Fibroblast of pulmonary artery (primary cell): ENCODE measurements at regions not wholly inside any gene's neighbourhood (a gene's known extent, or its start where the extent isn't known, plus 50 kb on each side); places are given as distances from the start of the nearest gene placed in this dataset.
A peak's percentile ranks its signal among the peaks of the same experiment; 100 is the strongest.

Experiments
- DNase-seq: peaks from one replicate; pipeline ENCODE4 v3.0.0-alpha.2; 2010; ENCODE audit warnings: low read depth
- H3K4me3 ChIP-seq: replicated peaks from 2 replicates; pipeline ENCODE4 v1.5.1; 2011; ENCODE audit warnings: low read depth, mild to moderate bottlenecking, control low read depth, low read length, moderate library complexity
- CTCF ChIP-seq: IDR thresholded peaks from 2 replicates; pipeline ENCODE4 v1.5.1; 2011; ENCODE audit warnings: mild to moderate bottlenecking, control low read depth, low read length, inconsistent platforms; ENCODE audit errors: missing control alignments

- H3K4me3 ChIP-seq = no peak overlapping the region
- DNase-seq = no peak
- TF ChIP-seq CTCF = no peak
Observed at GRCh38 chr9:12060067-12060466, 633.1 kb upstream of the TYRP1 start.

GRCh38 chr9:12060811-12061210 is 632.4 kb upstream of the TYRP1 start:
- DNase-seq = no peak
- no peak overlapping the region for H3K4me3 ChIP-seq
- TF ChIP-seq CTCF = no peak

- peak; percentile 49 for DNase-seq
- no peak overlapping the region for H3K4me3 ChIP-seq
- TF ChIP-seq CTCF = no peak
Observed at GRCh38 chr9:12065050-12065449, 628.1 kb upstream of the TYRP1 start.

GRCh38 chr9:12065686-12066085 is 627.5 kb upstream of the TYRP1 start:
- TF ChIP-seq CTCF = no peak
- DNase-seq = no peak
- H3K4me3 ChIP-seq = no peak overlapping the region

GRCh38 chr9:12066455-12067035 is 626.6 kb upstream of the TYRP1 start:
- DNase-seq = no peak
- no peak overlapping the region for H3K4me3 ChIP-seq
- TF ChIP-seq CTCF = no peak

GRCh38 chr9:12069366-12069765 is 623.8 kb upstream of the TYRP1 start:
- DNase-seq = no peak

More at GRCh38 chr9:12069366-12069765, 623.8 kb upstream of the TYRP1 start:
- no peak for TF ChIP-seq CTCF
- H3K4me3 ChIP-seq = no peak overlapping the region
